ENCODE measurements at regions not wholly inside any gene's neighbourhood (a gene's known extent, or its start where the extent isn't known, plus 50 kb on each side); places are given as distances from the start of the nearest gene placed in this dataset.

- H3K27me3 Mint-ChIP-seq (ENCODE audit: low read depth): peaks cover 16% of the 10 kb centered on the region
- no peak for DNase-seq
- H3K36me3 Mint-ChIP-seq (ENCODE audit: insufficient read depth in 2 of 2): peaks cover 2 to 3% of the 10 kb centered on the region in 2 donors
- peak in 1 of 2 donors; percentile 9 for ATAC-seq (replicated peaks in 1 of 2)
- no peak overlapping the region for H3K27ac Mint-ChIP-seq
- H3K9me3 Mint-ChIP-seq: no peaks in the 10 kb centered on the region
- peak overlapping the region; percentile 14 to 35 for H3K4me3 Mint-ChIP-seq
- peaks cover 12% of the 10 kb centered on the region for H3K4me1 Mint-ChIP-seq (ENCODE audit: low read depth)
These were observed 1336.4 kb downstream of the TBC1D22A start for GRCh38 chr22:48098921-48099245.

DNA sequence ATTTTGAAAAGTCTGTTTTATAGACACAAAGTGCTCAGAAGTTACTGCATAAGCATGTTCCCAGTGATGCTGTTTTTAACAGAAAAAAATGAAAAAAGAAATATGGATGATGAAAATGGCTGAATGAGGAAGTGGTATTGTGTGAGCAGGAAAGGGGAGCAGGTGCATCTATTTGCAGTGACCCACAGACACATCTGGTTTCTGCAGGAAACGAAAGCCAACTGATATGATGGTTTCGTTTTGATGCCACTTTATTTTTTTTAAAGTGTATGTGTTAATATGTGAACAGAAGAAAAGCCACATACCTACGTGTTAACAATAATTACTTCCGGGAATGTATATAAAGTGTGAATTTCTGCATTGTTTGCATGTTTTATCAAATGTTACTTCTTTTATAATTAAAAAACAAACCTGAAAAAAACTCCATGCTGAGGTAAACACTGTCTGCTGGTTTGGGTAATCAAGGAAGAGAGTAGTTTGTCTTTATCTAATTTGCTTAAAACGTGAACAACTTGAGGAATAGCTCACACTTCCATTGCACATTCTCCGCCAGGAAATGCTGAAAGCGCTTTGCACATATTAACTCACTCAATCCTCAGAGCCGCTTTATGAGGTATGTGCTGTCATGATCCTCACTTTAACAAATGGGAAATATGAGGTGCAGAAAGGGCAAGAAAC is 1335.9 kb downstream of the TBC1D22A start:
- H3K27me3 Mint-ChIP-seq (ENCODE audit: low read depth): peaks cover 16% of the 10 kb centered on the region
- H3K4me1 Mint-ChIP-seq (ENCODE audit: low read depth): peaks cover 12% of the 10 kb centered on the region
- ATAC-seq (replicated peaks in 1 of 2) (peak; percentile 86 to 89), DNase-seq (peak; percentile 20 to 28)
- peaks cover 2 to 3% of the 10 kb centered on the region in 2 donors for H3K36me3 Mint-ChIP-seq (ENCODE audit: insufficient read depth in 2 of 2)
- no peaks in the 10 kb centered on the region for H3K9me3 Mint-ChIP-seq
- peak overlapping the region; percentile 58 for H3K27ac Mint-ChIP-seq
- H3K4me3 Mint-ChIP-seq: peak overlapping the region; percentile 14 to 35

DNA sequence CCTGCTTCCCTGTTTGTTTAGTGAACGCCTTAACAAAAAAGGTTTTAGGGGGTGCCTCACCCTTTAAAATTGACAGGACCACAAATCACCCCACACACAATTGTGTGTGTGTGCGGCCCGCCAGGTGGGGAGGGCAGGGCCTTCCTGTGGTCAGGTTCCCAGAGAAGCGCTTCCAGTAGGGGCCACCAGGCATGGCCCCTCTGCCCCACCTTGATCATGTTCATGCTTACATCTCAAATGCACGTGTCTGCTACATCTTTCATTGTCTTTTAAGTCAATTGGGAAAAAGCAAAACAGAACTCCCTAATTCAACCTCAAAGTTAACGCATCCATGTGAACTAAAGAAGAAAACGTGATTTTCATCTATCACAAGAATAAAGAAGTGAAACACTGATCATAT is 1335.3 kb downstream of the TBC1D22A start:
- ATAC-seq (replicated peaks in 1 of 2) (no peak), DNase-seq (no peak)
- peak overlapping the region in 1 of 2 donors; percentile 35 for H3K4me3 Mint-ChIP-seq
- peaks cover 2 to 3% of the 10 kb centered on the region in 2 donors for H3K36me3 Mint-ChIP-seq (ENCODE audit: insufficient read depth in 2 of 2)
- H3K27ac Mint-ChIP-seq: no peak overlapping the region
- H3K4me1 Mint-ChIP-seq (ENCODE audit: low read depth): peaks cover 12% of the 10 kb centered on the region
- no peaks in the 10 kb centered on the region for H3K9me3 Mint-ChIP-seq
- H3K27me3 Mint-ChIP-seq (ENCODE audit: low read depth): peaks cover 16% of the 10 kb centered on the region

DNA sequence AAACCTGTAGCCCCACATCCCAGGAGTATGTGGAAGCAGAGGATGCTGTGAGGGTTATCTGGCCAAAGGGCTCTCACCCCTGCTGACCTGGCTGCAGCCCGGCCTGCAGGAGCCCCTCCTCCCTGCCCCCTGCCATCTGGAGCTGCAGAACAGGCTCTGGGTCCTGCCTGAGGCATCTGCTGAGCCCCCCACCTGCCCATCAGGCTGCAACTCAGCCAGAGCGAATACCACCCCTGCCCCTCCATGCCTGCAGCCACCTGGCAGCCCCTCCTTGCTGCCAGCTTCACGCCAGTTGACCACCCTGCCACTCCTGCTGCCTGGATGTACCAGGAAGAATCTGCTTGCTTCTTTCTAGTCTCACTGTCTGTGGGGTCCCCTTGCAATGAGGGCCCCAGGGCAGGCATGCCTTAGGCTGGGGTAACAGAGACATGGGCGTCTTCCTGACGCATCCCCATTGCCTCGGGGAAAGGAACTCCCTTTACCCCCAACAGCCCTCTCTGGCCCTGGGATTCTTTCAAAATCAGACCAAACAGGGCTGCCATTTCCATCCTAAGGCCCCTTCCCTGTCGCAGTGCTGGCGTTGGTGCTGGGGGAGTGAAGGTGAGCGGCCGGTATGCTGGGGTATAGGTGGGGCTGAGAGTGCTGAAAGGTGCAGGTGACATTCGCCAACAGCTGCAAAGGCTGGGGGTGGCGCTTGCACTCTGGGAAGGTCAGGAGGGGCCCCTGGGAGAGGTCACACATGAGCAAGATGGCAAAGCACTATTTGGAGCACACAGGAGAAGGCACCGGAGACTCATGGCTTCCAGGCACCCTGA is 1334.6 kb downstream of the TBC1D22A start:
- H3K36me3 Mint-ChIP-seq (ENCODE audit: insufficient read depth in 2 of 2): peaks cover 1% of the 10 kb centered on the region in 2 donors
- H3K9me3 Mint-ChIP-seq: no peaks in the 10 kb centered on the region
- H3K4me1 Mint-ChIP-seq (ENCODE audit: low read depth): peaks cover 12% of the 10 kb centered on the region
- peaks cover 16% of the 10 kb centered on the region for H3K27me3 Mint-ChIP-seq (ENCODE audit: low read depth)
- DNase-seq: no peak
- no peak overlapping the region for H3K27ac Mint-ChIP-seq
- H3K4me3 Mint-ChIP-seq: no peak overlapping the region
- no peak for ATAC-seq (replicated peaks in 1 of 2)

DNA sequence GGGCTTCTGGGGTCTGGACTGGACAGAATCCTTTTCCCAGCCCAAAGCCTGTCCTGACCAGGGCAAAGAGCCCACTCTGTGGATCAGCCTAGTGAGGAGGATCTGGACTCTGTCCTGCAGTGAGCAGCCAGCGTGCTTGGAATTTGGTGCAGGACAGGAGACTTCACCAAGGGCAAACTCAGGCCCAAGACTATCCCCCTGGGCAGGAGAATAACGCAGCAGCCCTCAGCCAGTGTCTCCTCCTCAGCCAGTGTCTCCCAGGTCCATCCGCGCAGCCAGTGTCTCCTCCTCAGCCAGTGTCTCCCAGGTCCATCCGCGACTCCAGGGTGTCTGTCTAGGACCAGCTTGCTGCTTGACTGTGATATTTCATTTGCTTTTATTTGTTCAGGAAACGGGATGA is 1334.0 kb downstream of the TBC1D22A start:
- Mint-ChIP-seq H3K27ac (no peak overlapping the region), H3K4me3 (no peak overlapping the region), H3K27me3 (ENCODE audit: low read depth) (peaks cover 16% of the 10 kb centered on the region), H3K36me3 (ENCODE audit: insufficient read depth in 2 of 2) (no peaks in the 10 kb centered on the region), H3K4me1 (ENCODE audit: low read depth) (peaks cover 12% of the 10 kb centered on the region), H3K9me3 (no peaks in the 10 kb centered on the region)
- ATAC-seq (replicated peaks in 1 of 2) (no peak), DNase-seq (no peak)

DNA sequence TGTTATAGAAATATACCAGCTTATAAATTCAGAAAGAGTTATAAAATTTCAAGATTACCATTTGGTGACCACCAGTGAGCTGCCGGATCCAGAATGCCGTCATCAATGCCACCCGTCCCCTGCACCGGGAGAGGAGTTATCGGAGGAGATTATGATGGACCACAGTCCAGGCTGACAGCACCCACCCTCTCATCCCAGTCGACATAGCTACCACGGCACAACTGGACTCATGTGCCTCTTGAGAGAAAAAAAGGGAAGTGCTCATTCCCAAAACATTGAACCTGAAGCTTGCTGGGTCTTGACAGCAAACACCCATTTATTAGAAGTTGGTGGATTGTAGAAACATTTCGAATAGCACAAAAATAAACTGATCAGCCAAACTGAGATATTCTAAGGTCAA is 1331.5 kb downstream of the TBC1D22A start:
- no peaks in the 10 kb centered on the region for H3K36me3 Mint-ChIP-seq (ENCODE audit: insufficient read depth in 2 of 2)
- H3K27me3 Mint-ChIP-seq (ENCODE audit: low read depth): peaks cover 8% of the 10 kb centered on the region
- H3K4me1 Mint-ChIP-seq (ENCODE audit: low read depth): peaks cover 12% of the 10 kb centered on the region
- no peak for DNase-seq
- H3K9me3 Mint-ChIP-seq: no peaks in the 10 kb centered on the region
- H3K4me3 Mint-ChIP-seq: no peak overlapping the region
- no peak overlapping the region for H3K27ac Mint-ChIP-seq
- no peak for ATAC-seq (replicated peaks in 1 of 2)

DNA sequence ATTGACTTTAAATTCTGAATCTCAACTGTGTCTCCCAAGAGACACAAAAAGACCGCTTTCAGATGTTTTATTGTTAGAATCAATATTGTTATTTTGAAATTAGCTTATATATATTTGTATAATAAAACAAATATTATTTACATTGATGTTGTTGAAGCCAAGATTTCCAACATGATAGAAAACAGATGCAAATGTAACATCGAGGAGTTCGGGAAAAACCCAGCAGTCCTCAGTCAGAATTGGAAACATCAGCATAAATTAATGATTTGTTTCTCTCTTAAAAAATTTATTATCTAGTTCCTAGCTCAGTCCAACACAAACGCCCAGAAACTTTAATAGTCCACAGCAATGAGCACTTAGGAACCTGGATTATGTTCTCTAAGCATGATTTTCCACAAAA is 1330.4 kb downstream of the TBC1D22A start:
- Mint-ChIP-seq H3K4me3 (no peak overlapping the region), H3K27ac (no peak overlapping the region), H3K4me1 (ENCODE audit: low read depth) (peaks cover 2% of the 10 kb centered on the region), H3K9me3 (no peaks in the 10 kb centered on the region), H3K36me3 (ENCODE audit: insufficient read depth in 2 of 2) (no peaks in the 10 kb centered on the region), H3K27me3 (ENCODE audit: low read depth) (peaks cover 8% of the 10 kb centered on the region)
- DNase-seq (no peak), ATAC-seq (replicated peaks in 1 of 2) (no peak)

DNA sequence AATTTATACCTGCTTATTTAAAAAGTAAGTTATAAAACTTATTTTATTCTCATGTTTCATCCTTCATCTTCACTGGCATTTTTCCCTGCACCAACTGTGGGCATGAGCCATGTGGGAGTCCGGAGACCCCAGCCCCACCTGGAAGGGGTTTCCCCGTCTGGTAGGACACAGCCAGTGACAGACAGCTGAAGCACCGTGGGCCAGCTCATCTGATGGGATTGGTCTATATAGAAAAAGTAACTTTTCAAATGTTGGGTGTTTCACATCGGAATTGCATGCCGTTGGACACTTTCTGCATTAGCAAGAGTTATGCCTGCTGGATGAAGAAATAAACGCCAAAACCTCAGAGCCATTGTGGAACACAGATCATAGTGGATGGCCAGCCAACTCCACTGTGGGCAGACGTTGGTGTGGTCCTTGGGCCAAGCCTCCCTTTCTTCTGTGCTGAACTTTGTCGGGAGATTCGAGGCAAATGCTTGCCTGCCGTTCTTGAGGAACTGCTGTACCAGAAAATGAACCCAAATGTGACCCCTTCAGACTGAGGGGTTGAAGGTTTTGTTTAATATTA is 1329.3 kb downstream of the TBC1D22A start:
- no peak overlapping the region for H3K4me3 Mint-ChIP-seq
- no peaks in the 10 kb centered on the region for H3K4me1 Mint-ChIP-seq (ENCODE audit: low read depth)
- H3K27ac Mint-ChIP-seq: no peak overlapping the region
- ATAC-seq (replicated peaks in 1 of 2): no peak
- no peak for DNase-seq
- H3K9me3 Mint-ChIP-seq: no peaks in the 10 kb centered on the region
- H3K36me3 Mint-ChIP-seq (ENCODE audit: insufficient read depth in 2 of 2): no peaks in the 10 kb centered on the region
- peaks cover 8% of the 10 kb centered on the region for H3K27me3 Mint-ChIP-seq (ENCODE audit: low read depth)

DNA sequence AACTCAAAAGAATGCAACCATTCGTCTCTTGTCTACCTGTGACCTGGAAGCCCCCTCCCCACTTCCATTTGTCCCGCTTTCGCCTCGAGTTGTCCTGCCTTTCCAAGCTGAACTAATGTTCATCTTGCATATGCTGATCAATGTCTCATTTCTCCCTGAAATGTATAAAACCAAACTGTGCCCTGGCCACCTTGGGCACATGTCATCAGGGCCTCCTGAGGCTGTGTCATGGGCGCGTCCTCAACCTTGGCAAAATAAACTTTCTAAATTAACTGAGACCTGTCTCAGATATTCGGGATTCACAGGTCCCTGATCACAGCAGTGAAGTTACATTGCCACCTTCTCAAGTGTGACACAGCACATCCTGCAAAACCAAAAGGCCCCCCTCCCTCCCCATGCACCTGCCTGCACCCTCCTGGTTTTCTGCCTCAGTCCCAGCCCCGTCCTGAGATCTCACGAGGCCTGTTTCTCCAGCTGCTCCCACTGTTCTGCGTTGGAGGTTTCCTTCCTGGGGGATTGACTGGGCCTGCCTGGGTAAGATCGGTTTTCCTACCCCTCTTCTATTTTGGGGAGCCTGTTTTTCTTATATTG is 1328.7 kb downstream of the TBC1D22A start:
- H3K27ac Mint-ChIP-seq: no peak overlapping the region
- no peak overlapping the region for H3K4me3 Mint-ChIP-seq

GRCh38 chr22:48090332-48090672 is 1327.9 kb downstream of the TBC1D22A start:
- ATAC-seq (replicated peaks in 1 of 2) (no peak), DNase-seq (no peak)
- Mint-ChIP-seq H3K27me3 (ENCODE audit: low read depth) (peaks cover 4% of the 10 kb centered on the region), H3K4me1 (ENCODE audit: low read depth) (no peaks in the 10 kb centered on the region), H3K4me3 (peak overlapping the region in 1 of 2 donors; percentile 15), H3K9me3 (no peaks in the 10 kb centered on the region), H3K36me3 (ENCODE audit: insufficient read depth in 2 of 2) (no peaks in the 10 kb centered on the region), H3K27ac (no peak overlapping the region)

More for the DNA sequence above, 1328.7 kb downstream of the TBC1D22A start:
- H3K4me1 Mint-ChIP-seq (ENCODE audit: low read depth): no peaks in the 10 kb centered on the region
- no peaks in the 10 kb centered on the region for H3K36me3 Mint-ChIP-seq (ENCODE audit: insufficient read depth in 2 of 2)
- peaks cover 8% of the 10 kb centered on the region for H3K27me3 Mint-ChIP-seq (ENCODE audit: low read depth)
- DNase-seq (no peak), ATAC-seq (replicated peaks in 1 of 2) (no peak)
- no peaks in the 10 kb centered on the region for H3K9me3 Mint-ChIP-seq

- peaks cover 1% of the 10 kb centered on the region for H3K27me3 Mint-ChIP-seq (ENCODE audit: low read depth)
- ATAC-seq (replicated peaks in 1 of 2): no peak
These were observed 1327.3 kb downstream of the TBC1D22A start for GRCh38 chr22:48089601-48090331.

GRCh38 chr22:48088926-48089536 is 1326.6 kb downstream of the TBC1D22A start:
- peaks cover 9% of the 10 kb centered on the region for H3K27me3 Mint-ChIP-seq (ENCODE audit: low read depth)
- ATAC-seq (replicated peaks in 1 of 2) (no peak), DNase-seq (no peak)
- H3K36me3 Mint-ChIP-seq (ENCODE audit: insufficient read depth in 2 of 2): no peaks in the 10 kb centered on the region
- H3K4me3 Mint-ChIP-seq: no peak overlapping the region
- H3K4me1 Mint-ChIP-seq (ENCODE audit: low read depth): no peaks in the 10 kb centered on the region
- no peaks in the 10 kb centered on the region for H3K9me3 Mint-ChIP-seq
- no peak overlapping the region for H3K27ac Mint-ChIP-seq

More at GRCh38 chr22:48089601-48090331, 1327.3 kb downstream of the TBC1D22A start:
- no peak for DNase-seq
- H3K4me1 Mint-ChIP-seq (ENCODE audit: low read depth): no peaks in the 10 kb centered on the region
- no peak overlapping the region for H3K27ac Mint-ChIP-seq
- no peak overlapping the region for H3K4me3 Mint-ChIP-seq
- no peaks in the 10 kb centered on the region for H3K36me3 Mint-ChIP-seq (ENCODE audit: insufficient read depth in 2 of 2)
- no peaks in the 10 kb centered on the region for H3K9me3 Mint-ChIP-seq
